IMR-90 (cell line): ENCODE measurements at regions not wholly inside any gene's neighbourhood (a gene's known extent, or its start where the extent isn't known, plus 50 kb on each side); places are given as distances from the start of the nearest gene placed in this dataset.

Experiments used
- CTCF ChIP-seq: conservative IDR thresholded peaks from 2 replicates; pipeline ENCODE4 v1.5.1; 2012; ENCODE audit warnings: mild to moderate bottlenecking, low read depth, low read length, improper control_type of control experiment
- POLR2A ChIP-seq: IDR thresholded peaks from 2 replicates; pipeline ENCODE4 v1.6.1; 2012; ENCODE audit warnings: mild to moderate bottlenecking, low read depth, low read length

DNA sequence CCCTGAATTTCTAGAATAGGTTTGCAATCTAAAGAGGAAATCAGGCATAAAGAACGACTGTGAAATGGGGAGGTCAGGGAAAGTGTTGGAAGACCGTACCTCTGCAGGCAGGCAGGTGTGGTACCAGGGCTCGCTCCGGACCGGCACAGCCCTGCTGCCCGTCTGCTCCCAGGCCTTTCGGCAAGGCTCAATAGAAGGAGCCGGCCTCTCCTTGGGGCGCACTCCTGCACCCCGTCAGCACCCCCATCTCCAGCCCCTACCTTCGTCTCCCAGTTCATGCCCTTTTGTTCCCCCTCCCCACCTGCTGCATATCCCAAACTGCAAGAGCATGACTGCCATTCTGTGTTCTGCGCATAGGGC lies 139.8 kb upstream of the SOX1 start:
- TF ChIP-seq CTCF (no peak), POLR2A (no peak)
